NCI-H1105 (cell line): ENCODE measurements at regions not wholly inside any gene's neighbourhood (a gene's known extent, or its start where the extent isn't known, plus 50 kb on each side); places are given as distances from the start of the nearest gene placed in this dataset.
"Not testable (repeated sequence)": the region's sequence is repeated elsewhere in the genome, so short reads cannot be mapped to it uniquely, and the experiment has no call there.

Experiments used
- DNase-seq: peaks from one replicate; lab custom pipeline; 2025; lab: John Stamatoyannopoulos, UW

DNA sequence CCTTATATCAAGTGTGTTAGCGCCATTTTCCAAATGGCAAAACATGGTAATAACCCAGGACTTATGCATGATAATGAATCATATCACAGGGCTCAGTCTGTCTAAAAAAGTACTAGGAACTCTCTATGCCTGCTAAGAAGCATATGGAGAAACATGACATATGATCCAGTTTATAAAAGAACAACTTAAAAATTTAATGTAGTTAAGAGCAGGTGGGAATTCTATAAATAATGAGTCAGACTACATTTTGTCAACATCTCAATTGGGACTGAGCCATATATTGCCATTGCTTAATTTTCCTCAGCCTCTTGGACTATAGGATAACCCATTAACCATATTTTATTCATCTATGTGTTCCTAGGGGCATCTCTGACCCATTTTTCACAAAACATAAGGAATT lies 360.4 kb upstream of the AGA start:
- DNase-seq: no peak

DNA sequence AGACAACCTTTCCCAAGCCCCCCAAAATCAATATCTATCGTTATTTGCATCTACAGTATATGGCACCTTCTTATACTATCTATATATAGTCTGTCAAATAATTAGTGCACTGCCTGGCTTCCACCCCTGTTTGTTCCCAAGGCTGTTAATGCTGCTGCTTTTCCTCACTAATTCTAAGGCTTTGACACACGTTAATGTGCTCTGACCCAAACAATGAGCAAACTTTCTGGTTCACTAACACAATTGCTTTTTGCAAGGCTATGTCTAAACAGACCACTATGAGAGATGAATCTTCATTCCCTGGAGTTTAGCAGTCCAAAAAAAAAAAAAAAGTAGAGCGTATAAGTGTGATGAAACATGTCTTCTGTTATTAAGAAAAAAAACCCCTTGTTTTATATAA lies 360.9 kb upstream of the AGA start:
- DNase-seq: no peak

DNA sequence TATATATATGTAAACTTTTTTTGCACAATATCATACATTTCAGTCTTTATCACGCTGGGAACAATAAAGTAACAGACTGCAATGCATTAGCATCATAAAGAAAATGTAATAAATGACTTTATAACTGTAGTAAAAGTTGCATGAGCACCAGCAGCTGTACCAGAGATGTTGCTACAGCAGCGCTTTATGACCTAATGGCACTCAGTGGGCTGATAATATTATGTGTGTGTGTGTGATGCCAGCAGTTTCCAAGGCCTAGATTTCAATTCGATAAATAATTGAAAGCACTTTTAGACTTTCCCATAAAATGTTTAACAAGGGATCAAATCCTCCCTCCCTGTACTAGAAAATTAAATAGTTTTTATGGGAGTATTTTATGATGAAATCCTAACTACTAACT lies 367.6 kb upstream of the AGA start:
- no peak for DNase-seq

DNA sequence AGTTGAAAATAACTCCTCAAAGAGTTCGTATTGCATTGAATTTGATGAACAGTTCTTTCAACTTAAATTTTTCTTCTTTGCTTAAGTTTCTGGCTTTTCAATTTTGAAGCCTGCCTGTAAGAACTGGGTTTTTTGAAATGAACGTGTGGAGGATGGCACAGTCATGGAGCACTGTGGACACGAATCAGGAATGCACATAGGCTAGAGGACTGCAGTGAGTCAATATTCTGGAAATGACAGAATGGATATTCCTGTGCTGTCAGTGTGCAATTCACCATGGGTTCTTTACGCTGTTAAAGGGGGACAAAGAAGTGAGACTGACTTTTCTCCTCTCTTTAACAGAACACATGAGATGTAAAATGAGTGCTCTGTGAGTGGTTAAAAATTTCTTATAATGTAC lies 368.0 kb upstream of the AGA start:
- no peak for DNase-seq

DNA sequence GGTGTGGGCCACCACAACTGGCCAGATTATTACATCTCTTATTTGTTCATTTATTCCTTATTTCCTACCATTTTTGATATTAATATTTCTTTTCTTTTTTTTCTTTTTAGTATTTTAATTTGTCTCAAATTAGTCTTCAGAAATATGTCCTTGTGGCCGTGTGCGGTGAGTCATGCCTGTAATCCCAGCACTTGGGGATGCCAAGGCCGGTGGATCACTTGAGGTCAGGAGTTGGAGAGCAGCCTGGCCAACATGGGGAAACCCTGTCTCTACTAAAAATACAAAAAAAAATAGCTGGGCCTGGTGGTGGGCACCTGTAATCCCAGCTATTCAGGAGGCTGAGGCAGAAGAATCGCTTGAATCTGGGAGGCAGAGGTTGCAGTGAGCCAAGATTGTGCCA lies 376.2 kb upstream of the AGA start:
- DNase-seq: not testable (repeated sequence)

DNA sequence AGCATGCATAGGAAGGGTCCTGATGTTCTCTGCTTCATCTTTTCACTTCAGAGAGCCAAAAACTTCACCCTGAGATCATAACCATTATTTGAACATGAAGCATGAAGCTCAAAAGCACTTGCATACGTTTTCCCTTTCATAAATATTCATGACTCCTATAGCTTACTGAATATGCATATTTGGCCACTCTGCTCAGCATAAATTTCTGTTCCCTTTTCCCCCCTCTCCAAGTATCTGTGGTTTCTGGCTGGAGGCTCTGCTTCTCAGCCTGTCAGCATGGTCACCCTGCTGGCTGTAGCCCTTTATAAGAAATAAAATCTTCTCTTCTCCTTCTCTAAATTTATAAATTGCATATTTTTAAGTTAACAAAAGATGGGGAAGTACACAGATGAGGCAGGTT lies 384.7 kb upstream of the AGA start:
- no peak for DNase-seq

DNA sequence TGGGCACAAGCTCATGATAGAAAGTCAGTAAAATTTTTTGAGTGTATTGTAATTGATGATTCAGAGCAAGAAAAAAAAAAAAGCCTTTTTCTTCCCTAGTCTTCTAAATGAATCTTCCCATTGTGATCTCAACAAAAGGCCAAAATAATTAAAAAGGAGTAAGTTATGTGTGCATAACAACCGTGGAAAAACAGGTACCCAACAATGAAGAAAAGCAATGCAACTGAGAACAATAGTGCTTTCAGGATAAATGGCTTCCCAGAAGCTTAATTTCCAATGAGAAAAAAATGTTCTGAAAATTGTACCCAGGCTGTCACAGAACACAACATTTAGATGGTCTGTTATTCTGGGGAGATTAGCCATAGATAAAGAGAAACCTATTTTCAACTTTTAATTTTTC lies 399.0 kb upstream of the AGA start:
- no peak for DNase-seq

DNA sequence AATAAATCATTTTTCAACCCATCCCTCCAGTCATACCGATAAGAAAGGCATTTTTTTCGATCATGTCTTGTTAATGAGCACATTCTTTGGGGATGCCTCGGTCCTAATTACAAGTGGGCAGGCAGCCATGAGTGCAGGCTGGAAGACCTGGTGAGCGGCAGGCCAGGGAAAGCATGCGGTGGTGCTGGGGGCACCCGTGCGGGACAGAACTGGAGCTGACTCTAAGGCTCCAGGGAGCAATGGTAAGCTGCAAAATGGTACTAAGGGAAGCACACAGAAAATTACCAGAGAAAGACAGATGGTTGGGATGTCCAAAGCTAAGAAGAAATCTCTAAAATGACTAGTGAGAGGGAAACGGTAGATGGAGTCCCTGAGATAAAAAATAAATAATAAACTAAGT lies 411.0 kb upstream of the AGA start:
- no peak for DNase-seq

DNA sequence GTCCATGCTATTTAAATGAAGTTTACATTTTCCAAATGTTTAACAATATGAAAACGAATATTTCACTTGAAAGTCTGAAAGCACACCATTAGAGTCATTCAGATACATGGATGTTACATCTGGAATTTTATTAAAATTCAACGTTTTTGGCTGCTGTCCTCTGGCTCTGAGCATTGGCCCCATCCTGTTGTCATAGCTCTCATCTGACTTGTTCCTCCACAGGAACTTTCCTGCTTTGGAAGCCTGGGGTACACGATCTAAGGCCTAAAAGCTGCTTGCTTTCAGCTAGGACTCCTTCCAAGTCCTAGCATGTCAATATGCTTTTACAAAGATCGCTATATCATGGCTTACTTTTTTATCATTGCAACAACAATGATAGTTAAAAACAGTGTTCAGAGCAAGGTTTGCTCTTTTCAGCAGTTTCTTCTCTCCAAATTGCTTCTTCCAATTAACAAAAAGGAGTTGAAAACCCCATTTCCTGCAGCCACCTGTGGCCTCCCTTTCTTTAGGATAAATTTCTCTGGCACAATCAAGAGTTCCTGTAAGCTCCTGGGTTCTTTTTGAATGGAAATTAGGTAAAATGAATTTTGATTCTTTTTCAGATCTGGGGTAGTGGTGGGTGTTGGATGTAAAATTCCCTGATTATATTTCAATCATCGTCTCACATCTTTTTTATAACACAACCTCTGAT lies 413.4 kb upstream of the AGA start:
- DNase-seq: no peak

DNA sequence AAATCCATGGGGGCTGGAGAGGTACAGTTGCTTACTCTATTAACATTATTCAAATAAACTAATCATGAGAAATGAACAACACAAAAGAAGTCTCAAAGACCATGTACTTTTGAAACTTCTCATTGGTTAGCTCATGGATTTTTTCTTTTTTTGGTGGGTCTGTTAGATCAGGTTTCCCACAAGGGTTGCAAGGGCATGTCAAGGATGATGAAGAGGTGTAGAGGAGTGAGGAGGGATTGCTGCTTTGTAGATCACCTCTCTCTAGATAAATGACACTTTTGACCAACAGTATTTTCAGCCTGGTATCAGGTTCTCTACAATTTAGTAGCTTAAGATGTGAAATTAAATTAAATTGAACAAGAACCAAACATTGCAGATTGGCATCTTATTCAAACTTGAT lies 417.9 kb upstream of the AGA start:
- DNase-seq: no peak

DNA sequence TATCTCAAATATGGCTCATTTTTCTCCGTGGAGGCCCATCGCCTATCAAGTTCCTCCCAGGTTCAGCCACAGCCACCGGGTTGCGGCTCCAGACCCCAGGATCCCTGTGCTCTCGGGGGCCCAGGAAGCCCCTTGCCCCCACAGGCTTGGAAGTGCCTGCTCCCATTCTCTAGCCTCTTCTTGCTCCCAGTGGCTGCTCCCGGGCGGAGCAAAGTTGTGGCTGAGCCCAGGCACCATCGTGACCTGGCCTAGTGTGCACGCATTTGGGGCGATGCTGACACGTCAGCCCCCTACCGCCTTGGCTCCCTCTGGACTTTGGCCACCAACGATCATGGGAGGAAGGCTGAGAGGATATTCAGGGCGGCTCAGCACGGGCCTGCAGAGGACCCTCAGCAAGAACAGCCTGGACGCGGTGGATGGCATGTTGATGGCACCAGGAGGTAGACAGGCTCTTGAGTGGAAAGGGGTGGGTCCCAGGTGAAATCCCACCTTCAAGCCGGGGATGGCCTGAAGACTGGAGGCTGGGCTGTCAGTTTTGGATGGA lies 419.4 kb upstream of the AGA start:
- DNase-seq: no peak

DNA sequence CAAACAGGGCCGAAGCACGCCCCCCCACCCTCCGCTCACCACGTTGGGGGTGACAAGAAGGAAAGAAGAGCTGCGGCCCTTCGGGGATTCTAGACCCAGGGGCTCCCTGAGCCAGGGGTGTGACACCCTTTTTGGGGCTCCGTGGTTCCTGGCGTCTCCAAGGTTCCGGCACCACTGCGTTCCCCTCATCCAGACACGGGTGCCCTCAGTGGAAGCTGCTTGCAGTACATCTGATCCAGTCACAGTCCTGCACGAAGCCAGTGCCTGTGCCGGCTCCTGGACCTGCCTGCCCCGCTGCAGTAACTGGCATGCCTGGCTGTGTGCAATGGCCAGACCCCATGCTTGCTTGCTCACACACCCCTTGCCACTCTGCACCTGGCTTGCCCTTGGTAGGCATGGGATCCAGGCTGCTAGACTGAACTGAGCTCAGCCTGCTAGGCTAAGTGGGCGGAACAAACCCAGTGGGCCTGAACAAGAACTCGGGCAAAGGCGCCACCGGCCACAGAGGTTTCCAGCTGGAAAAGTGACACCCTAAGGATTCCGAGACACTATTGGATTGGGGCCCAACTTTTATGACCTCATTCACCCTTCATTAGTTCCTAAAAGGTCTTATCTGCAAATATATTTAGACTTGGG lies 420.4 kb upstream of the AGA start:
- no peak for DNase-seq

DNA sequence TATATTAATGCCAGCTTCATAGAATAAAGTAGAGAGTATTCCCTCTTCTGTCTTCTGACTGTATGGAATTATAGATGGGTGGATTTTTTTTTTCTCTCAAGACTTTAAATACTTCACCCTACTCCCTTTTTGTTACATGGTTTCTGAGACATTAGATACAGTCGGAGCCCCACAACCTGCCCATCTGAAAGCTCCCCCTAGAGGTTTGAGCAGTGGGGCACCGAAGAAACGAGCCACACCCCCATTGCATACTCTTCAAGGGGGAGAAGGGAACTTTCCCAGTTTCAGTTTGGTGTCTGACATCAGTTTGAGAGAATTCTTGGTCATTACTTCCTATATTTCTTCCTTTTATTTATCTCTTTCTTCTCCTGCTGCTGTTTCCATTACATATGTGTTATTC lies 437.6 kb upstream of the AGA start:
- no peak for DNase-seq

DNA sequence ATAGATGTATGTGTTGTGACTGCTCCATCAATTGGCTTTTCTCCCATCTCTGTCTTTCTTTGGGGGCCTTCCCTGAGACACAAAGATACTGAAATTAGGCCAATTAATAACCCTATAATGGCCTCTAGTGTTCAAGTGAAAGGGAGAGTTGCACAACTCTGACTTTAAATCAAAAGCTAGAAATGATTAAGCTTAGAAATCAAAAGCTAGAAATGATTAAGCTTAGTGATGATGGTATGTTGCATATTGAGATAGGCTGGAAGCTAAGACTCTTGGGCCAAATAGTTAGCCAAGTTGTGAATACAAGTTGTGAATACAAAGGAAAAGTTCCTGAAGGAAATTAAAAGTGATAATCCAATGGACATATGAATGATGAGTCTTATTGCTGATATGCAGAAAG lies 452.9 kb upstream of the AGA start:
- no peak for DNase-seq

DNA sequence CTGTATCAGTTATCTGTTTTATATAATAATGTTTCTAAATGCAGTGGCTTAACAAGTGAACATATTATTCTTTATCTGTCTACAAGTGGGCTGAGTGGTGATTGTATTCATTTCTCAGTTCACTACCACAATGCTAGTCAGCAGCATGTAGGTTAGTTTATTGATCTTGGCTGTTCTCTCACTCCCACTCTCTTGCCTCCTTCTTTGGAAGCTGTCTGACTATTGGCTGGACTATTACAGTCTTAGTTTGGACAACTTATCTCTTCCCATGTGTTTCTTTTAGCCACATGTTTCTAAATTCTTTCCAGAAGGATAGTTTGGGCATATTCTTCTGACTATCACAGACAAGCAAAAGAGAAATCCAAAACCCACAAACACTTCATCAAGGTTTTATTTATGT lies 459.5 kb upstream of the AGA start:
- DNase-seq: no peak

DNA sequence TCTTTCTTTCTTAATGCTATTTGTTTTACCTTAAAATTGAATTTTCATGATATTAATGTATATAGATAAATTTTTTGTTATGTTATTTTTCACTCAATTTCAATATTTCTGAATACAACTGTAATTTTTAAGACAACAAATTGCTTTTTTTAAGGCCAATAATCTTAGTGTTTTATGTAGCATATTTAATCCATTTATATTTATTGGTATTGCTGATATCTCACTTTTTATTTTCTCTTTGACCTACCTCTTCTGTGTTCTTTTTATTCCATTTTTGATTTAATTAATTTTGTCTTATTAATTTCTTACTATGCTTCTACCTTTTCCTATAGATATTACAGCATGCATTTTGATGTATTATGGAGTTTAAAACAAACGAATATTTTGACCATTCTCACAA lies 460.1 kb upstream of the AGA start:
- DNase-seq: no peak

DNA sequence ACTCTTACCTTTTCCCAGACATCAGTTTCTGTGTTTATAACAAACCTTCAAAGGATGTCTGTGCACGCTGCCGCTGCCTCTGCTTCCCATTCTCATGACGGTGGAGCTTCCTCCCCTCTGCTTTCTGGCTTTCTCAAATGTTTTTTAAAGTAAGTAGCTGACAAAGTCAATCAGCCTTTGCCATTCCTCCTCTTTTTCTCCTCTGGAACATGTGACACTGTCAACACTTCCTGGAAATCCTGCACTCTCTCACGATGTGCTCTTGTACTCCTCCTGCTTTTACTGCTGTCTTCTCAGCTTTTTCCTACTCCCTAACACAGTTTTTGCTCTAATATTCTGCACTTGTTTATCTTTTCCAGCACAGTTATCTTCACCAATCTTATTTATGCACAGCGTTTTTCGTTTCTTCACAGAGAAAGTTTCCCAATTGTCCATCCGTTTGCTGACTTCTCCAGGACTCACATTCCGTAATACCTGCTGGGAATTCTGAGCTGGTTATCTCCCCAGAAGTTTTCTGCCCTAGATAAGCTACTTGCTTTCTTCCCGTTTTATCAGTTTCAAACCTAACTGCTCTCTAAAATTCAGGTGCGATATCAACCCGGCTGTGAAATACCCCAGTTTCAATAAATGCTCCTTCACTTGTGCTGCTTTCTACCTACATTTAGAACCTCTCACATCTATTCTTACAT lies 465.6 kb upstream of the AGA start:
- DNase-seq: no peak

DNA sequence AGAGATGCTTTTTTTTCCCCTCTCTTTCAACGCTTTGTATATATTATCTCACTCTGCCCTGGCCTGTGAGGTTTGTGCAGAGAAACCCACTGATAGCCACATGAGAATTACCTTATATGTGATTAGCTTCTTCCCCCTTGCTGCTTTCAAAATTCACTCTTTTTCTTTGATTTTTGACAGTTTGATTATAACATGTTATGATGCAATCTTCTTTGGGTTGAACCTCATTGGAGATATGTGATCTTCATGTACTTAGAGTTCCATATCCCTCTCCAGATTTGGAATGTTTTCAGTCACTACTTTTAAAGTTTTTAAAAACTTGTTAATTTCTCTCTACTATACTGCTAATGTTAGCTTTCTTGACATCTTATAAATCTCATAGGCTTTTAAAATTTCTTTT lies 479.5 kb upstream of the AGA start:
- no peak for DNase-seq

DNA sequence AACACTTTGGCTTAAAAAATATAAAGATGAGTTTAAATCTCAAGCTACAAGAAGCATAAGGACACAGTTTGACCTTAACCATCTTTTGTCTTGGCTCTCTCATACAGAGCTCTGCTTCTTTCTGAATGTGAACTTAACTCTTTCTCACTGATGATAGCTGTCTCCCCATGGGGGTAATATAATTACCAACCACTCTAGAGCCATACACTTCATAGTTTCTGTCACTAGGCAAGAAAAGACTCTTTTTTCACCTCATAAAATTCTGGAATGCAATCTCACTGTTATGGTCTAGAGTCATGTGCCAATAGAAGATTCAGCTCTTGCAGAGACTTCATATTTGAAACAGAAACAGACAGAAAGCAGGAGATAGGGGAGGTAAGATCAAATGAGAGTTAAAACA lies 481.7 kb upstream of the AGA start:
- DNase-seq: no peak

DNA sequence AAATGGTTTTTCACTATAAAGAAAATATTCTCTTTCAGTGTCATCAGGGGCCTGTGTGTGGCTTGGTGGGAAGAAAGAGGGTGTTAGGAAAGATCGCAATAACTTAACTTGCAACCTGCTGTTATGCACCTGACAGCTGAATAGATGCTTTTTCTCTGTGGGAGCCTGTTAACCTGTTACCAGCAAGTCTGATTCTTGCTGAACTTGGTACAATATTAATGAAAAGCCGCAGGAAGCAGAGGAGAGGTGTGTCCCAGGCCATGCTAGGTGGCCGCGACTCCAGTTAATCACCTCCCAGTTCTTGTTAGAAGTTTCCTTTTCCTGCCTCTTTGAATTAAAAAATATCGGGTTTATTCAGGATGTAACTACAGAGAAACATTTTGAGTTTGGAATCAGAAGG lies 494.8 kb upstream of the AGA start:
- DNase-seq: no peak

DNA sequence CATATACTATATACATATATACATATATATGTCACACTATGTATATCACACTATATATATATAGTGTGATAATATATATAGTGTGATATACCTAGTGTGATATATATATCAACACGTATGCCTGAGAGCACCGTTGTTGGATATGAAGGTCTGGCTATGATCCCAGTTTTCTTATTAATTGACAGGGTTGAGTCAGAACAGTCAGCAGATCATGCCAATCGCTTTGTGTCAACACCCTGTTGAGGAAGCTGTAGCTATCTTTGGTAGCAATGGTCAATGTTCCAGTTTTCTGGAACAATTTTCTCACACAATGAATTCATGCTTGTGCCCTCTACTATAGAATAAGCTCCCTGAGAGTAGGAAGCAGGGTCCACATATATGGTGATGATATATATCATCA lies 496.0 kb upstream of the AGA start:
- DNase-seq: no peak

DNA sequence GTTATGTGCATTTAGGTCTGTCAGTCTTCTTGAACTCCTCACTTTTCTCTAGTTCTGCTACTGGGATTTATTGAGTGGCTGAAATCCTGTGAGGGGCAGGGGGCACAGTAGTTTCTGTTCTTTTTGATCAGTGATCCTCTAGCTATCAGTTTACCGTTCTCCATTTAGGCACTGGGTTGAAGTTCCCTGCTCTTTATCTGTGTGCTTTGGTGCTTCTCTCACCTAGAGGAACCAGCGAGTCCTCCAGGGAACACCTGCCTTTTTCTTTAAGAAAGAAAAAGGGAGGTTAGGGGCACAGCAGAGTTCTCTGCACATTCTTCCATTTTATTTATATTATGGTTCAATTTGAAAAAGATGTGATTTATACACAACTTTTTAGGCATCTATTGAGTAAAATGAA lies 503.0 kb upstream of the AGA start:
- DNase-seq: no peak

DNA sequence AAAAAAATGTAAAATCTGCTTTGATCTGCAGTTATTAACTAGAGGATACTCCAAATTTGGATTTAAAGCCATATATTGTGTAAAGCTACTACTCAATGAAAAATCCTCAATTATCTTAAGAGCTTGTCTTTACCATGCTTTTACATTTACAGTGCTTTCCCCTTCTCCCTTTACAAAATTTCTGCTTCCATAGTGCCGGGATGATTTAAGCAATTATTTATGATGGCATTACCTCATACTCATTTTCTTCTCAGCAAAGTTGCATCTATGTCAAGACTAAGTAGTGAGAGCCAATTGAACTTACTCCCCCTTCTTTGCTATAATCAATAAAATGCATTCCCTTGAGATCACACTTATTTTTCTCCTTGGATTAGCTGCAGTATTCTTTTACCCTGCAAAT lies 505.4 kb upstream of the AGA start:
- DNase-seq: no peak

DNA sequence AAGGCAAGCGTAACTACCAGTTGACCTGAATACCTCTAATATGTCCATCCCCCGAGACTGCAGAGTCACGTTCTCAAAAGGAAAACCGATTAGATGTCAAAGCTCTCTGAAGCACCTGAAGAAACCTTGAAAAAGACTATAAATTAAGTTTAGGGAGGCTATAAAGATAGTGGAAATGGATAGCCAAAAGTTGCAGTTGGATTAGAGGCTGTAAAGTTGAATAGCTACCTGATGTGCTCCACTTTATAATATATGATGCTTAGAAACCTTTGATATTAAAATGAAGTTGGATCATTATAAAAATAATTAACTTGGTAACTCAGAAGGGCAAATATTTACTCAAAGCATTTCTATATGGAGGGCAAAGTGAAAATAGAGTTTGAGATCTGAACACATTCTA lies 506.6 kb upstream of the AGA start:
- no peak for DNase-seq
